ENCODE measurements at regions not wholly inside any gene's neighbourhood (a gene's known extent, or its start where the extent isn't known, plus 50 kb on each side); places are given as distances from the start of the nearest gene placed in this dataset.

DNA sequence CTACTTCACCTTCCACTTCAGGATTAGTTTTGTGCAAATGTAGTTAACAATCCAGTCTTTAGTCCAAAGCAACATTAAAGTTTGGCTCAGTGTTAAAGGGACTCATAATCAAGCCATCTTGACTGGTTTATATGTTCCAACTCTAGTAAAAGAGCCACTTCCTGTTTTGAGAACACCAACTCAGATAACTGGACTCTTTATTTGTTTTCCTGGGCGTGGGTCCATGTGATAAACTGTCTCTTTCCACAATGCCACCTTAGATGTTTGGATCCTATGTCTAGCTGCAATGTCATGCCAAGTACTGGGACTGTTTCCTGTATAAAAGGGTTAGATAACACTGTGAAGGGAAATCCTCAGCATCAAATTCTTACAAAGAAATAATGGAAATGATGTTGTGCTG, 545.0 kb downstream of the PYDC2 start:
- DNase-seq (ENCODE audit: low read depth), result no peak
- TF ChIP-seq, protein P1, sequence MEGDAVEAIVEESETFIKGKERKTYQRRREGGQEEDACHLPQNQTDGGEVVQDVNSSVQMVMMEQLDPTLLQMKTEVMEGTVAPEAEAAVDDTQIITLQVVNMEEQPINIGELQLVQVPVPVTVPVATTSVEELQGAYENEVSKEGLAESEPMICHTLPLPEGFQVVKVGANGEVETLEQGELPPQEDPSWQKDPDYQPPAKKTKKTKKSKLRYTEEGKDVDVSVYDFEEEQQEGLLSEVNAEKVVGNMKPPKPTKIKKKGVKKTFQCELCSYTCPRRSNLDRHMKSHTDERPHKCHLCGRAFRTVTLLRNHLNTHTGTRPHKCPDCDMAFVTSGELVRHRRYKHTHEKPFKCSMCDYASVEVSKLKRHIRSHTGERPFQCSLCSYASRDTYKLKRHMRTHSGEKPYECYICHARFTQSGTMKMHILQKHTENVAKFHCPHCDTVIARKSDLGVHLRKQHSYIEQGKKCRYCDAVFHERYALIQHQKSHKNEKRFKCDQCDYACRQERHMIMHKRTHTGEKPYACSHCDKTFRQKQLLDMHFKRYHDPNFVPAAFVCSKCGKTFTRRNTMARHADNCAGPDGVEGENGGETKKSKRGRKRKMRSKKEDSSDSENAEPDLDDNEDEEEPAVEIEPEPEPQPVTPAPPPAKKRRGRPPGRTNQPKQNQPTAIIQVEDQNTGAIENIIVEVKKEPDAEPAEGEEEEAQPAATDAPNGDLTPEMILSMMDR (IDR thresholded peaks at IDR 0.05; ENCODE audit: insufficient read depth, low read depth, low read length), result no peak
- H3K4me3 ChIP-seq (ENCODE audit: low read depth, low read length), result no peak overlapping the region

DNA sequence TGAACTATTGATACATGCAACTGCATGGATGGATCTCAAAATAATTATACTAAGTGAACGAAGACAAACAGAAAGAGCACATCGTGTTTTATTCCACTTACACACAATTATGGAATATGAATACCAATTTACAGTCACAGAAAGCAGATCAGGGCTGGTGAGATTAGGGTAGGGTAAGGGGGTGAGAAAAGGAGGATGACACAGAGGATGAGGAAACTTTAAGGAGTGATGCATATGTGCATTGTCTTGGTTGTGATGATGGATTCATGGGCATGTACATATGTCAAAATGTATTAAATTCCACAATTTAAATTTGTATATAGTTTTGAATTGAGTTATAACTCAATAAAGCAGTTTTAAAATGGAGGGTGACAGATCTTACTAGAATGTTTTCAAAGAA, 548.9 kb downstream of the PYDC2 start:
- no peak for DNase-seq (ENCODE audit: low read depth)
- TF ChIP-seq, protein P1 (IDR thresholded peaks at IDR 0.05; ENCODE audit: insufficient read depth, low read depth, low read length), result no peak
- no peak overlapping the region for H3K4me3 ChIP-seq (ENCODE audit: low read depth, low read length)

DNA sequence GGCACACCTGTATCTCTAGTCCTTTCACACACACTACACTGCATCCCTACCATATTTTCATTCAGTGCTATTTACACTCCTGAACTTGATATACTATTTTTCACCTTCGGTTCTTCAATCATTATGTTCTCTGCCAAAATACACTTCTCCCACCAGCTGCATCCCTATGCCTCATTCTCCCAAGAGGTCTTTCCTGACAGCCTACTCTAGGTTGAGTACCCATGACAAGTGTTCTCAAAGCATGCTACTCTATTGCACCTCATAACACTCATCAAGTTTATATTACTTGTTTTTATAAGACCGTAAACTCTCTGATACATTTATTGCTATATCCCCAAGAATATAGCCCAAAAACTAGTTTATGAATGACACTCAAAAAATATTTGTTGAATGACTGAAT, 549.5 kb downstream of the PYDC2 start:
- TF ChIP-seq, protein P1 (IDR thresholded peaks at IDR 0.05; ENCODE audit: insufficient read depth, low read depth, low read length), result no peak
- DNase-seq (ENCODE audit: low read depth), result no peak
- H3K4me3 ChIP-seq (ENCODE audit: low read depth, low read length), result no peak overlapping the region

DNA sequence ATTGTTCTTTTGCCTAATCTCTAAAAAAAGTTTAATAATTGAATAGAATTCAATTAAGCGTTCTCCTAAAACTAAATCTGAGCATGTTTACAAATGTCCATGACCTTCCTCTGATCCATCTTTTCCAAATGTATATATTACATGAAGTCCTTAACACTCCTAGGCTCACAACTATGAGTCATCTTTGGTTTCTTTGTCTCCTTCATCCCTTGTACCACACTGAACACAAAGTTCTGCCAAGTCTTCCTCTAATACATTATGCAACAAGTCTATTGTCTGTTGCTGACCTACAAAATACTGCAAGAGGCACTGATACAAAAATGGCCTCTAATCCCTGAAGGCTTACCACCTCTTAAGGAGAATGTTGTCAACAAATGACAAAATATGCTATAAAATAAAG, 550.2 kb downstream of the PYDC2 start:
- TF ChIP-seq, protein P1 (IDR thresholded peaks at IDR 0.05; ENCODE audit: insufficient read depth, low read depth, low read length), result no peak
- no peak for DNase-seq (ENCODE audit: low read depth)

DNA sequence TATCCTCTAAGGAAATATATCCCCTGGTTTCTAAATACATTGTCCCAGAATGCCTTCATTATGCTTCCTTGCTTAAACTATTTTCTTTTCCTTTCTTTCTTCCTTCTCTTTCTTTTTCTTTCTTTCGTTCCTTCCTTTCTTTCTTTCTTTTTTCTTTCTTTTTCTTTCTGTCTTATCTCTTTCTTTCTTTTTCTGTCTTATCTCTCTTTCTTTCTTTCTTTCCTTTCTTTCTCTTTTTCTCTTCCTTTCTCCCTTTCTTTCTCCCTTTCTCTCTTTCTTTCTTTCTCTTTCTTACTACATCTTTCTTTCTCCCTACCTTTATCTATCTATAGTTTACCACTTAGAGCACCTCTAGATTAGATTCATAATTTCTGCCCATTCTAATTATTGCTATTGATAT, 552.1 kb downstream of the PYDC2 start:
- TF ChIP-seq, protein P1 (IDR thresholded peaks at IDR 0.05; ENCODE audit: insufficient read depth, low read depth, low read length), result no peak
- no peak overlapping the region for H3K4me3 ChIP-seq (ENCODE audit: low read depth, low read length)
- DNase-seq (ENCODE audit: low read depth), result no peak

More for the DNA sequence above, 550.2 kb downstream of the PYDC2 start:
- no peak overlapping the region for H3K4me3 ChIP-seq (ENCODE audit: low read depth, low read length)

DNA sequence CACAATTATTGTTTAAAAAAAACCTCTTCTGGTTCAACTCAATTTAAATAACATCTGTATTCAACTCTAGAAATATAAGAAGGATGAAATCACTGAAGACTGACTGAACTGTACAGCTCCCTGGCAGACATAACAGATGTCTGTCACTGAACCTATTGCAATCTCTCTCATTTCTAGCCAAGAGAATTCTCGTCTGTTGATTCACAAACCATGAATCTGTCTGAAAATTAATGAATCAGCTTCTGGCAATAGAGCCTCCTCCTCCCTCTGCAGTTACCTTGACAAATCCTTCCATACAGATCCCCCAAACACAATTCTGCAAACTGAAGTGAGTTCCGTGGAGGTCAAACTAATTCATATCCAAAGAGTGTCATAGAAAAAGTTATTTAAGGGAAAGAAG, 561.4 kb downstream of the PYDC2 start:
- TF ChIP-seq, protein P1 (IDR thresholded peaks at IDR 0.05; ENCODE audit: insufficient read depth, low read depth, low read length), result no peak
- DNase-seq (ENCODE audit: low read depth), result no peak
- no peak overlapping the region for H3K4me3 ChIP-seq (ENCODE audit: low read depth, low read length)

DNA sequence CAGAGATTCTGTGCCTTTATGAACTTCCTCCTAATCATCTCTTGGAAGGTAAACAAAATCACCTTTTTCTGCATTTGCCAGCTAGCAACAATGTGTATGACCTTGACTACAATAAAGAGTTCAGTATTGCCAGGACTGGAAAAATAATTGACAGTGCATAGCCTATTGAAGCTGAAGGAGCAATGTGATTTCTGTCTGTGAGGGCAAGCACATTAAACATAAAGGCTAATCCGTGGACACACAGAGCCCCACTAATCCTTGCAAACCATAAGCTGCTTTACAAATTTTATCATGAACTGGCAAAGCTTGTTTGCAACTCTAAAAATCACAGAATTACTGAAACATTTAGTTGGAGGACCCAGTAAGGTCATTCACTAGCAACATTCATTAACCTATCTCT, 563.8 kb downstream of the PYDC2 start:
- H3K4me3 ChIP-seq (ENCODE audit: low read depth, low read length), result no peak overlapping the region
- TF ChIP-seq, protein P1 (IDR thresholded peaks at IDR 0.05; ENCODE audit: insufficient read depth, low read depth, low read length), result no peak
- DNase-seq (ENCODE audit: low read depth), result no peak
